DMS153 treated with DMSO at 0.1 percent for 48 hours (cell line): ENCODE measurements at regions not wholly inside any gene's neighbourhood (a gene's known extent, or its start where the extent isn't known, plus 50 kb on each side); places are given as distances from the start of the nearest gene placed in this dataset.
A peak's percentile ranks its signal among the peaks of the same experiment; 100 is the strongest.

Experiments used
- DNase-seq: peaks from one replicate; lab custom pipeline; 2025; ENCODE audit not compliant: unreplicated experiment; lab: John Stamatoyannopoulos, UW

- DNase-seq: no peak
Measured at GRCh38 chr2:136482006-136482405, 283.3 kb upstream of the THSD7B start.

GRCh38 chr2:136479696-136480095 is 285.6 kb upstream of the THSD7B start:
- DNase-seq: no peak

GRCh38 chr2:136468799-136469369 is 296.5 kb upstream of the THSD7B start:
- DNase-seq: peak; percentile 11

GRCh38 chr2:136452528-136452927 is 312.8 kb upstream of the THSD7B start:
- DNase-seq: no peak

- DNase-seq: no peak
Measured at GRCh38 chr2:136448986-136449780, 316.2 kb upstream of the THSD7B start.

GRCh38 chr2:136448432-136448831 is 316.9 kb upstream of the THSD7B start:
- no peak for DNase-seq

GRCh38 chr2:136444323-136444722 is 321.0 kb upstream of the THSD7B start:
- DNase-seq: no peak

- no peak for DNase-seq
Measured at GRCh38 chr2:136443661-136444060, 321.7 kb upstream of the THSD7B start.

- no peak for DNase-seq
Measured at GRCh38 chr2:136441979-136442714, 323.2 kb upstream of the THSD7B start.

GRCh38 chr2:136439064-136439676 is 321.2 kb upstream of the CXCR4 start:
- no peak for DNase-seq

GRCh38 chr2:136437461-136437860 is 319.5 kb upstream of the CXCR4 start:
- DNase-seq: no peak

- no peak for DNase-seq
Measured at GRCh38 chr2:136436936-136437335, 319.0 kb upstream of the CXCR4 start.

- no peak for DNase-seq
Measured at GRCh38 chr2:136434251-136434715, 316.3 kb upstream of the CXCR4 start.

GRCh38 chr2:136433261-136433660 is 315.3 kb upstream of the CXCR4 start:
- no peak for DNase-seq

- no peak for DNase-seq
Measured at GRCh38 chr2:136424112-136424511, 306.2 kb upstream of the CXCR4 start.

- DNase-seq: peak; percentile 67
Measured at GRCh38 chr2:136423516-136423996, 305.6 kb upstream of the CXCR4 start.

- DNase-seq: peak; percentile 2
Measured at GRCh38 chr2:136422512-136422911, 304.6 kb upstream of the CXCR4 start.

- DNase-seq: no peak
Measured at GRCh38 chr2:136420346-136420745, 302.4 kb upstream of the CXCR4 start.

GRCh38 chr2:136411946-136412345 is 294.0 kb upstream of the CXCR4 start:
- DNase-seq: no peak

GRCh38 chr2:136410673-136411072 is 292.7 kb upstream of the CXCR4 start:
- DNase-seq: no peak

GRCh38 chr2:136408795-136409194 is 290.8 kb upstream of the CXCR4 start:
- DNase-seq: no peak
